Testis (tissue), 2 donors: ENCODE measurements at regions not wholly inside any gene's neighbourhood (a gene's known extent, or its start where the extent isn't known, plus 50 kb on each side); places are given as distances from the start of the nearest gene placed in this dataset.

Source experiments
- DNase-seq: peaks from one replicate; pipeline ENCODE4 v3.0.0-alpha.2; 2019
- H3K27ac ChIP-seq, 2 donors: fragments of 200-600 bp; sonication (generic); one replicate each; pipeline ENCODE4 v1.5.1; 2019
- H3K27me3 ChIP-seq: fragments of 200-600 bp; sonication (generic); one replicate; pipeline ENCODE4 v1.5.1; 2019
- H3K36me3 ChIP-seq: fragments of 200-600 bp; sonication (generic); one replicate; pipeline ENCODE4 v1.5.1; 2017; ENCODE audit warnings: low read depth; ENCODE audit errors: missing control alignments
- H3K4me1 ChIP-seq: fragments of 200-600 bp; sonication (generic); one replicate; pipeline ENCODE4 v1.5.1; 2019
- H3K4me3 ChIP-seq, 2 donors: fragments of 200-600 bp; sonication (generic); one replicate each; pipeline ENCODE4 v1.5.1; 2017 to 2019
- H3K9me3 ChIP-seq: fragments of 200-600 bp; sonication (generic); one replicate; pipeline ENCODE4 v1.5.1; 2017
- CTCF ChIP-seq, 3 experiments: fragments of 450-650 bp in 2 of 3; fragments of 200-600 bp in 1 of 3; sonication (generic) in 1 of 3; IDR thresholded peaks; one replicate each; pipeline ENCODE4 v1.5.1; 2016 to 2019; ENCODE audit warnings: antibody characterized with exemption in 3 of 3, mild to moderate bottlenecking in 2 of 3, moderate library complexity in 1 of 3
- POLR2A ChIP-seq: fragments of 450-650 bp; IDR thresholded peaks from one replicate; pipeline ENCODE4 v1.6.1; 2017; ENCODE audit warnings: antibody characterized with exemption, mild to moderate bottlenecking, moderate library complexity
- WGBS, 2 donors: methylation state at CpG; one replicate each; pipeline ENCODE4 v1.1.5; 2018; 5-methylcytosine and 5-hydroxymethylcytosine counted together
- intact Hi-C: fragments of 100-400 bp; cut with DNase I; formaldehyde crosslinking; loops from one replicate; pipeline ENCODE4 v1.15.1; 2023; ENCODE audit warnings: low total_unique reads

- intact Hi-C loops, result no loop called here
- Histone ChIP-seq H3K27me3 (no peaks in the 10 kb centered on the region), H3K4me1 (no peaks in the 10 kb centered on the region), H3K9me3 (no peaks in the 10 kb centered on the region), H3K27ac (no peak overlapping the region), H3K36me3 (no peaks in the 10 kb centered on the region), H3K4me3 (no peak overlapping the region)
- no peak for TF ChIP-seq POLR2A
- no peak for TF ChIP-seq CTCF (IDR thresholded peaks at IDR 0.05)
- 45 to 63% methylated on average over 4 of the region's 4 CpGs for WGBS, 2 donors
- DNase-seq, result no peak
These were observed 397.7 kb upstream of the POU3F1 start for GRCh38 chr1:38444311-38444710.

- intact Hi-C loops, result no loop called here
- no peak for DNase-seq
- Histone ChIP-seq H3K4me3 (no peak overlapping the region), H3K27ac (no peak overlapping the region), H3K4me1 (no peaks in the 10 kb centered on the region), H3K9me3 (no peaks in the 10 kb centered on the region), H3K27me3 (no peaks in the 10 kb centered on the region), H3K36me3 (no peaks in the 10 kb centered on the region)
- TF ChIP-seq POLR2A (no peak), CTCF (IDR thresholded peaks at IDR 0.05) (no peak)
These were observed 393.8 kb upstream of the POU3F1 start for GRCh38 chr1:38440402-38440801.

GRCh38 chr1:38436749-38437148, 390.2 kb upstream of the POU3F1 start:
- H3K9me3 ChIP-seq, result no peaks in the 10 kb centered on the region
- intact Hi-C loops, result no loop called here
- H3K36me3 ChIP-seq, result no peaks in the 10 kb centered on the region
- no peaks in the 10 kb centered on the region for H3K4me1 ChIP-seq
- H3K4me3 ChIP-seq, result no peak overlapping the region
- TF ChIP-seq CTCF (IDR thresholded peaks at IDR 0.05), result no peak
- TF ChIP-seq POLR2A, result no peak
- 77 to 78% methylated on average over 4 of the region's 4 CpGs for WGBS, 2 donors
- H3K27ac ChIP-seq, result no peak overlapping the region
- no peaks in the 10 kb centered on the region for H3K27me3 ChIP-seq
- DNase-seq, result no peak

- Histone ChIP-seq H3K4me1 (no peaks in the 10 kb centered on the region), H3K36me3 (no peaks in the 10 kb centered on the region), H3K27me3 (no peaks in the 10 kb centered on the region), H3K4me3 (no peak overlapping the region), H3K27ac (no peak overlapping the region), H3K9me3 (no peaks in the 10 kb centered on the region)
- DNase-seq, result no peak
- 93 to 96% methylated on average over 9 of the region's 9 CpGs for WGBS, 2 donors
- TF ChIP-seq CTCF (IDR thresholded peaks at IDR 0.05), result no peak
- TF ChIP-seq POLR2A, result no peak
- intact Hi-C loops, result no loop called here
These were observed 389.4 kb upstream of the POU3F1 start for GRCh38 chr1:38436006-38436405.

GRCh38 chr1:38433084-38433722, 386.6 kb upstream of the POU3F1 start:
- Histone ChIP-seq H3K4me3 (no peak overlapping the region), H3K27ac (no peak overlapping the region), H3K27me3 (no peaks in the 10 kb centered on the region), H3K9me3 (no peaks in the 10 kb centered on the region), H3K4me1 (no peaks in the 10 kb centered on the region), H3K36me3 (no peaks in the 10 kb centered on the region)
- DNase-seq, result no peak
- 61 to 65% methylated on average over 10 of the region's 10 CpGs for WGBS, 2 donors
- intact Hi-C loops, result no loop called here
- TF ChIP-seq CTCF (IDR thresholded peaks at IDR 0.05) (no peak), POLR2A (no peak)
